SU-DHL-6 (cell line): ENCODE measurements at regions not wholly inside any gene's neighbourhood (a gene's known extent, or its start where the extent isn't known, plus 50 kb on each side); places are given as distances from the start of the nearest gene placed in this dataset.

Experiments
- EZH2phosphoT487 ChIP-seq: fragments of 200-600 bp; sonication (generic), shearing (Covaris generic); conservative IDR thresholded peaks from 2 replicates; pipeline ENCODE4 v1.6.1; 2018; ENCODE audit warnings: mild to moderate bottlenecking, antibody characterized with exemption, low read length, moderate library complexity, mixed read lengths
- TF ChIP-seq, protein P1 (sequence below): fragments of 200-600 bp; sonication (generic); IDR thresholded peaks from one replicate; pipeline ENCODE4 v1.5.1; 2017; ENCODE audit warnings: antibody characterized with exemption, mild to moderate bottlenecking, low read length, moderate library complexity; ENCODE audit not compliant: insufficient read depth, poor library complexity, severe bottlenecking

DNA sequence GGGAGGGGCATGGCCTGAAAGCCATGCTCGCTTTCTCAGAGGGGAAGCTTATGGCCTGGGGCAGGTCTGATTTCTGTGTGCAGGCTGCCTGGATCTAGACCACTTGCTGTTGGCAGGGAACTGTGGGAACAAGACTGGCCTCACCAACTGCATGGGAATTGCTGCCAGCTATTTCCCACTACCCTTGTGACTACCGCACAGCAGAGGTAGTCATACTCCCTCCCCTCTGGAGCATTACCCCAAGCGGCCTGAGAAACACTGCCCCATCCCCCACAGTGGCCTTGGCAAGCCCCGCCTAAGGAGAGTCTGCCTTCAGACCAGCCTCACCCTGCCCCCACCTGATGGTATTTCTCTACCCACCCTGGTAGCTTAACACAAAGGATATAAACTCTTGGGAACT, 199.4 kb upstream of the CADM2 start:
- TF ChIP-seq, protein P1, sequence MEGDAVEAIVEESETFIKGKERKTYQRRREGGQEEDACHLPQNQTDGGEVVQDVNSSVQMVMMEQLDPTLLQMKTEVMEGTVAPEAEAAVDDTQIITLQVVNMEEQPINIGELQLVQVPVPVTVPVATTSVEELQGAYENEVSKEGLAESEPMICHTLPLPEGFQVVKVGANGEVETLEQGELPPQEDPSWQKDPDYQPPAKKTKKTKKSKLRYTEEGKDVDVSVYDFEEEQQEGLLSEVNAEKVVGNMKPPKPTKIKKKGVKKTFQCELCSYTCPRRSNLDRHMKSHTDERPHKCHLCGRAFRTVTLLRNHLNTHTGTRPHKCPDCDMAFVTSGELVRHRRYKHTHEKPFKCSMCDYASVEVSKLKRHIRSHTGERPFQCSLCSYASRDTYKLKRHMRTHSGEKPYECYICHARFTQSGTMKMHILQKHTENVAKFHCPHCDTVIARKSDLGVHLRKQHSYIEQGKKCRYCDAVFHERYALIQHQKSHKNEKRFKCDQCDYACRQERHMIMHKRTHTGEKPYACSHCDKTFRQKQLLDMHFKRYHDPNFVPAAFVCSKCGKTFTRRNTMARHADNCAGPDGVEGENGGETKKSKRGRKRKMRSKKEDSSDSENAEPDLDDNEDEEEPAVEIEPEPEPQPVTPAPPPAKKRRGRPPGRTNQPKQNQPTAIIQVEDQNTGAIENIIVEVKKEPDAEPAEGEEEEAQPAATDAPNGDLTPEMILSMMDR = no peak
- TF ChIP-seq EZH2phosphoT487 = no peak
